EL (cell line): ENCODE measurements at regions not wholly inside any gene's neighbourhood (a gene's known extent, or its start where the extent isn't known, plus 50 kb on each side); places are given as distances from the start of the nearest gene placed in this dataset.

Source experiments
- DNase-seq: peaks from one replicate; pipeline ENCODE4 v3.0.0-alpha.2; 2016

DNA sequence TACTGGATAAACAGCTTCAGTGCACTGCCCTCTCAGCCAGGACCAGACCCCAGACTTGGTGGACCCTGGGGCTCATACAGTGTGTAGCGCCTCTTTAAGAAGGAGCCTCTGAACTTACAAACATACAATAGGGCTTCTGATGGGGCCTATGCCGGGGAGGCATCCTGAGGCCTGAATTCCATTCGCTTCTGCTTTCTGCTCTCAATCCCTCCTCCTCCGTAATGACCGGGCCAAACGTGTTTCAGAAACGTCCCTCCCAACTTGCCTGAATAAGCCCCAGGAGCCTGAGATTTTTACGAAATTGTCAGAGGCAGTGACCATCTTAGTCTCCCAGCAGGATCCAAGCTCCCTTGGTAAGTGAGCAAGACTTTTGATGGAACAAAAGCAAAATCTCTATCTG, 128.1 kb upstream of the BOD1 start:
- no peak for DNase-seq

DNA sequence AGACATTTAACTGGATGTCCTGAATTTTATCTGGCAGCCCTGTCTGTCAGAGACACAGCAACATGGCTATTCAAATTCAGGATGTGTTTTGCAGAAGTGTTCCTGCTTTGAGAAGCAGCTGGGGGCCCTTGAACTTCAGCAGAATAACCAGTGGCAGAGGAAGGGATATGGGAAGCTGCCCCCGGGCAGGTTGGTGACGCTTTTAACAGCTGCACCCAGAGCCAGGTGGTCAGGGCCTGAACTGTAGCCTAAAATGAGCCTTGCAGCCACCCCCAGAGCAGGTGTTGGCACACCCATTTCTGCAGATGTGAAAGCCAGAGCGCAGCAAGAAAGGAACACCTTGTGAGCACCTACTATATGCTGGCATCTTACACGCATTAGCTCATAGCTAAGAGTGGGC, 128.7 kb upstream of the BOD1 start:
- DNase-seq: no peak

DNA sequence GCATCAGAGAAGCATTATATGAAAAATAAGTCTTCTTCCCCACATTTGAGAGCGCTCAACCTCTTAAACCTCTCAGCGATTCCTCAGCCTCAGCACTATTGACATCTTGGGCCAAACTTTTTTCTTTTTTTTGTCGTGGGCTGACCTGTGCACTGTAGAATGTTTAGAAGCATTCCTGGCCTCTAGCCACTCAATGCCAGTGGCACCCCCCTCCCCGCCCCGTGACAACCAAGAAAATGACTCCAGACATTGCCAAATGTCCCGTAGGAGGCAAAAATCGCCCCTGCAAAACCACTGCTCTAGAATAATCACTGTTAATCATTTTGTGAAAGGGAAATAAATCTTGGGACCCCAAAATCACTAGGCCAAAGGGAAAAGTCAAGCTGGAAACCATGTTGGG, 129.1 kb upstream of the BOD1 start:
- DNase-seq: no peak

- DNase-seq: no peak
Measured at GRCh38 chr5:173746047-173746646, 129.7 kb upstream of the BOD1 start.

DNA sequence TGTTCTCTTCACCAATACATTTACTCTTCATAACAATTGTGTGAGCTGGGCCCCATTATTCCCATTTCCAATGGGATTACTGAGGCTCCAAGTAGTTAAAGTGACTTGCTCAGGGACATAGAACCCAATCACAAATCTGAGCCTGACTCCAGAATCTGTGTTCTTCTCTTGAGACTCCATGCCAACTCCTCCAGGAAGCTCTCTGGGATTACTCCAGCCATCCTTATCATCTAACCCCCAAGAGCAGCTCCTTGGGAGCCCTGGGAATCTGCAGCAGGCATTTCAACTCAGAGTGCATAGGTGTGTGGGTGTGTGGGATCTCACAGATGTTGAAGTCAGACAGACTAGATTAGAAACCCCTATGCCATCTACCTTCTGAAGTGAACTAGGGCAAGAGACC, 131.4 kb upstream of the BOD1 start:
- DNase-seq: no peak

DNA sequence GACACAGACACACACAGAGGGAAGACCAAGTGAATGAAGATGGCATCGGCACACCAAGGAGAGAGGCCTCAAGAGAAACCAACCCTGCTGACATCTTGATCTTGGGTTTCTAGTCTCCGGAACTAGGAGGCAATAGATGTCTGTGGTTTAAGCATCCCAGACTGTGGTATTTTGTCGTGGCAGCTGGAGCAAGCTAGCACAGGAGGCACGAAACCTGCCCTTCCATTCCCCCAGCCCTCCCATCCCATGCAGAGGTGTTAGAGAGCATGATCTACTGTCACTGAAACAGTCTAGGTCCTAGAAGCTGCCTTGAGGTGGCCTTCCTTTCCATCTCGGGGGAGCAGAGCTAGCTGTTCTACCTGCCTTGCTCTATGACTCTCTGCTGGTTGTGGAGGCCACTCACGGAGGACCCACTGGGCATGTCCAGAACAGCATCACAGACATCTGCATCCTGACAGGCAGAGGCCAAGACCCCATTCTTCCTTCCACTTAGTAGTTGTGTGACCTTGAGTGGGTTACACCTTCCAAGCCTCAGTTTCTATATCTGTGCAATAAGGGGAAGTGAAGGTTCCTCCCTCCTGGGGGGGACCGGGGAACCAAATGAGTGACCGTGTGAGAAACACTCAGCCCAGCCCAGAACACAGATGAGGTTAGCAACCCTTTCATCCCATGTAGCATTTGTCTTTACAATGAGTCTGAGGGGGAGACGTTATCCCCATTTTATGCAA, 134.3 kb upstream of the BOD1 start:
- no peak for DNase-seq

- DNase-seq: no peak
Measured at GRCh38 chr5:173751266-173751600, 134.8 kb upstream of the BOD1 start.

- DNase-seq: no peak
Measured at GRCh38 chr5:173752653-173753052, 135.5 kb upstream of the CPEB4 start.

DNA sequence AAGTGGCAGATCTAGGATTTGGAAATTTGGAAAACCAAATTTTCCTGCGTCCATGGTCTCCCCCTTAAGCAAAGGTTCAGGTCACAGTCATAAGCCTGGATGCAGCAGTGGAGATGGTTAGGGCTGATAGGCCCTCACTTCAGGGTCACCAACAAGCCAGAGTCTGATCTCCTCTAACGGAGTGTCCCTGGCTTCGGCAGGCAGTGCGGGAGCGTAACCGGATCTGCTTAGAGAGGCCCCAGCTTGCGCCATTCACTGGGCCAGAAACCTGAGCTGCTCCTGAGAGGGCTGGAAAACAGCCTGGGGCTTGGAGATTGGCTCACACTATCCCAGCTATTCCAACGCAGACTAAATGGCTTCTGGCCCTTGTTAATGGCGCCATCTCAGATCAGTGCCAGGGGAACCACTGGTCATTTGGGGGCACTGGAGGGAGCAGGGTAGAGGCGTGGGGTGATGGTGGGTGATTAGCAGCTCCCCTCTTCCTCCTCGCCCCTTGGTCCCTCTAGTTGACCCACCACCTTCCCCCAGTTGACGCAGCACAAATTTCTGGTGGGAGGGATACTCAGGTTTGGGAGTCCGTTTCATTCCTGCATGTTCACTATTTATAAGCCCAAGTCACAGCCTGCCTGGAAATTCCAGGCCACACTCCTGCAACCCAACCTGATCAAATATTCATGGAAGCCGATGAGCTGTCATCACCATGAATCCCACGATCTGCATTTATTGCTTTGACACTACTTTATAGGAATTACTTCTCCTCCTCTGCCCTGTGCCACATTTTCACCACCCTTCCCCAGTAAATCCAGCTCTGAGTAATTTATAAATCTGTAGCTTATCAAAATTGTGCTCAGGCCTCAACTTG, 134.6 kb upstream of the CPEB4 start:
- no peak for DNase-seq

GRCh38 chr5:173755319-173755718, 132.8 kb upstream of the CPEB4 start:
- DNase-seq: no peak

- no peak for DNase-seq
Measured at GRCh38 chr5:173757403-173758209, 130.5 kb upstream of the CPEB4 start.

DNA sequence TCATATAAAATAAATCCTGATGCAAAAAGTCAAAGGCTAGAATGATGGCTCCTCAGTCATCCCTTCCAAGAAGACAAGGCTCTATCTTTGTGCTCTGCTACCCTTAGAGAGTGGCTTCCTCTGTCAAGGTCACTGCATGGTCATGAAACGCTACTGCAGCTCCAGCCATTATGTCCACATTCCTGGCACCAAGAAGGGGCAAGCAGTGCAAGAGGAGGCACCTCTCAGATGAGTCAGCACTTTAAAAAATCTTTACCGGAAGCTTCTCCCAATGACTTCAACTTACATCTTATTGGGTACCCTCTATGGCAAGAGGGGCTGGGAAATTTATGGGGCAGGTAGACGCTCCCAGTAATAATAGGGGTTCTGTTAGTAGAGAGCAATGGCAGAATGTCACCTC, 129.5 kb upstream of the CPEB4 start:
- DNase-seq: no peak

DNA sequence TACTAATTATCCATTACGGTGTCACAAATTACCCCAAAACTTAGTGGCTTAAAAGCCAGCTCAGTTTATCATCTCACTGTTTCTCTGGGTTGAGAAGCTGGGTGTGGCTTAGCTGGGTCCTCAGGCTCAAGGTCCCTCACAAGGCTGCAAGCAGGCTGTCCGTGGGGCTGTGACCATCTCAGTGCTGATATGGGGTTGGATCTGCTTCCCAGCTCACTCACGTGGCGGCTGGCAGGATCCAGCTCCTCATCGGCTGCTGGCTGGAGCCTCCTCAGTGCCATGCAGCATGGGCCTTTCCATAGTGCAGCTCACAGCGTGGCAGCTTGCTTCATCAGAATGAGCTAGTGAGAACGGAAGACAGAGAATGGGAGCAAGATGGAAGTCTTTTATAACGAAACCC, 128.5 kb upstream of the CPEB4 start:
- DNase-seq: no peak

GRCh38 chr5:173760461-173761177, 127.5 kb upstream of the CPEB4 start:
- DNase-seq: no peak

DNA sequence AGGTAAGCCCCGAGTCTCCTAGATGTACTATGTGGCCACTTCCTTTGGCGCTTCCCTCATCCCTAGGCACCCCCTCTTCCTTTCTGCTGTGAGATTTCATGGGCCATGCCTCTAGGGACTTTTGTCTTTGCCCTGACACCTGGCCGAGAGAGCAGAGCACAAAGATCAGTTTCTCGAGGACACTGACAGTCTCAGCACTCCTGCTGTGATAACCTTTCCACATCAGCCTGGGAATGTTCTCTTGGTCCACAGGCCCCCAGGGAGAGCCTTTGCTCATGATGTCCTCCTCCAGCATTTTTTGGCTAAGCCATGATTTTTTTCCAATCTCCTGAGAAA, 127.0 kb upstream of the CPEB4 start:
- no peak for DNase-seq

- no peak for DNase-seq
Measured at GRCh38 chr5:173762045-173762444, 126.1 kb upstream of the CPEB4 start.

DNA sequence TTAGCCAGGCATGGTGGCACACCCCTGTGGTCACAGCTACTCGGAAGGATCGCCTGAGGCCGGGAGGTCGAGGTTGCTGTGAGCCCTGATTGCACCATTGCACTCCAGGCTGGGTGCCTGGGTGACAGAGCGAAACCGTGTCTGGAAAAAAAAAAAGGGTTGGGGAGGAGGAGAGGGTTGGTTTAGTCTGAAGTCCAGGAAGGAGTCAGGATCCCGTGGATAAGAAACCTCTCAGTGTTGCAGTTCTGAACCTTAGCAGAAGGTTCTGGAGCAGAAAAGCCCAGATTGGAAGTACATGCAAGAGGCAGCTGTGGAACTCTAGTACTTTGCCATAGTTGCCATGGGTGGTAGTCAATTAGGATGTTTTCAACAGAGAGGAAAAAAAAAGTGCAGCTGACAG, 125.2 kb upstream of the CPEB4 start:
- DNase-seq: no peak

DNA sequence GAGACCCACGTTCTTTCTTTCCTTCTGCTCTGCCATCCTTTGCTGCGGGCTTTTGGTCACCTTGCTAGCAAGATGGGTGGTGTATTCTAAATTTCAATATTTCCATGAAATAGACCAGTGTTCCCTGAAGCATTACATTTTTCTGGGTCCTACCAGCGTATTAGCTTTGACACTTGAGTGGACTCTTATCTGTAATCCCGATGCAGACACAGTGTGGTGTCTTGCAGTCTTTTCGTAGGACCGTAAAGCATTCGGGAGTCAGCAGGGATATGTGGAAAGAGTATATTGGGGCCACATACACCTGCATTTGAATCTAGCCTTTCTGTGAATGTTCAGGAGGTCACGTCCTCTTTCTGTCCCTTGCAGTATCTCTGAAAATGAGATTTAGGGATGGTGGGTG, 124.7 kb upstream of the CPEB4 start:
- no peak for DNase-seq

GRCh38 chr5:173764332-173765028, 123.7 kb upstream of the CPEB4 start:
- DNase-seq: peak; percentile 96

GRCh38 chr5:173765029-173765644, 123.0 kb upstream of the CPEB4 start:
- no peak for DNase-seq

DNA sequence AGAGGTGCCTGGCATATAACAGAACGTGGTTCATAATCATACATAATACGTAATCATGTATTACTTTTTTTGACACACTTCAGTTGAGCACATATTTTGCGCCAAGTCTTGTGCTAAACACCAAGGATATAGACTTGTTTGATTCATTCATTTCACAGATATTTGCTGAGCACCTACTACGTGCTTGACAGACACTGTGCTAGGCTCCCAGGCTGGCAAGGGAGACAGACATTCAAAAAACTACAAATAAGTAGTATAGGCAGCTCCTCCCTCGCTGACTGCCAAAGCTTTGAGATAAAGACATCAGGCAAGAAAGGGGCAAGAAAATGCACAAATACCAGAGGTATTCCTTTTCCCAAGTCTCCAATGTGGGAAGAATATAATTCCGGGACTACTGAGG, 122.5 kb upstream of the CPEB4 start:
- no peak for DNase-seq
